ENCODE measurements at regions not wholly inside any gene's neighbourhood (a gene's known extent, or its start where the extent isn't known, plus 50 kb on each side); places are given as distances from the start of the nearest gene placed in this dataset.

GRCh38 chr11:37942081-37942480, 1344.0 kb upstream of the RAG2 start:
- no peak for TF ChIP-seq SP1 (IDR thresholded peaks at IDR 0.05)
- no peak for TF ChIP-seq HDGF (IDR thresholded peaks at IDR 0.05; ENCODE audit: borderline replicate concordance)
- TF ChIP-seq TARDBP (IDR thresholded peaks at IDR 0.05), result no peak
- TF ChIP-seq FOXA1 (IDR thresholded peaks at IDR 0.05), result no peak
- no peak for TF ChIP-seq FOXM1 (IDR thresholded peaks at IDR 0.05; ENCODE audit: borderline replicate concordance)
- TF ChIP-seq BHLHE40 (IDR thresholded peaks at IDR 0.05; ENCODE audit: borderline replicate concordance), result no peak
- no peak for TF ChIP-seq LEF1 (IDR thresholded peaks at IDR 0.05; ENCODE audit: borderline replicate concordance)
- TF ChIP-seq ELF4 (IDR thresholded peaks at IDR 0.05), result no peak
